Upper lobe of left lung (tissue), 6 donors: ENCODE measurements at regions not wholly inside any gene's neighbourhood (a gene's known extent, or its start where the extent isn't known, plus 50 kb on each side); places are given as distances from the start of the nearest gene placed in this dataset.

Experiments
- ATAC-seq, 2 donors: fragments of 200-7000 bp; cut with Tn5 transposase; one replicate each; pipeline ENCODE4 v1.9.1; 2022; ENCODE audit warnings: mild to moderate bottlenecking in 2 of 2, moderate library complexity in 2 of 2; ENCODE audit not compliant: low FRiP score in 2 of 2
- DNase-seq, 2 donors: peaks; one replicate each; pipeline ENCODE4 v3.0.0-alpha.2; 2019 to 2020
- H3K27ac ChIP-seq, 4 donors: fragments of 200-600 bp; sonication (generic); one replicate each; pipeline ENCODE4 v1.5.1; 2016 to 2019
- H3K27me3 ChIP-seq, 4 donors: fragments of 200-600 bp; sonication (generic); one replicate each; pipeline ENCODE4 v1.5.1; 2017 to 2019
- H3K36me3 ChIP-seq, 4 donors: fragments of 200-600 bp; sonication (generic); one replicate each; pipeline ENCODE4 v1.5.1; 2016 to 2019
- H3K4me1 ChIP-seq, 4 donors: fragments of 200-600 bp; sonication (generic); one replicate each; pipeline ENCODE4 v1.5.1; 2018 to 2019
- H3K4me3 ChIP-seq, 4 donors: fragments of 200-600 bp; sonication (generic); one replicate each; pipeline ENCODE4 v1.5.1; 2017 to 2019; ENCODE audit warnings: mild to moderate bottlenecking in 2 of 4, moderate library complexity in 1 of 4
- H3K9me3 ChIP-seq, 4 donors: fragments of 200-600 bp; sonication (generic); one replicate each; pipeline ENCODE4 v1.5.1; 2018 to 2019
- EP300 ChIP-seq, 4 donors: sonication (generic); formaldehyde crosslinking; IDR thresholded peaks; one replicate each; pipeline ENCODE4 v1.5.1; 2017; ENCODE audit warnings: antibody characterized with exemption in 4 of 4, control low read depth in 2 of 4
- POLR2A ChIP-seq, 4 donors: fragments of 450-650 bp; IDR thresholded peaks; one replicate each; pipeline ENCODE4 v1.5.1; 2016 to 2017; ENCODE audit warnings: antibody characterized with exemption in 4 of 4, mild to moderate bottlenecking in 2 of 4
- POLR2AphosphoS5 ChIP-seq, 2 donors: sonication (generic); formaldehyde crosslinking; IDR thresholded peaks; one replicate each; pipeline ENCODE4 v1.5.1; 2017; ENCODE audit warnings: antibody characterized with exemption in 2 of 2
- WGBS, 2 donors: methylation state at CpG; one replicate each; pipeline ENCODE4 v1.1.5; 2017 to 2018; 5-methylcytosine and 5-hydroxymethylcytosine counted together
- TF ChIP-seq, protein P1 (sequence below), 6 experiments: fragments of 450-650 bp in 4 of 6; fragments of 200-600 bp in 2 of 6; sonication (generic) in 2 of 6; IDR thresholded peaks; one replicate each; pipeline ENCODE4 v1.5.1; 2016 to 2019; ENCODE audit warnings: antibody characterized with exemption in 6 of 6
- donor health status: DM: no; HTN: no; CAD: no; lungs with moderate emphysema.
- donor health status: DM: no; HTN: yes; CAD: no; lungs with severe emphysema.

DNA sequence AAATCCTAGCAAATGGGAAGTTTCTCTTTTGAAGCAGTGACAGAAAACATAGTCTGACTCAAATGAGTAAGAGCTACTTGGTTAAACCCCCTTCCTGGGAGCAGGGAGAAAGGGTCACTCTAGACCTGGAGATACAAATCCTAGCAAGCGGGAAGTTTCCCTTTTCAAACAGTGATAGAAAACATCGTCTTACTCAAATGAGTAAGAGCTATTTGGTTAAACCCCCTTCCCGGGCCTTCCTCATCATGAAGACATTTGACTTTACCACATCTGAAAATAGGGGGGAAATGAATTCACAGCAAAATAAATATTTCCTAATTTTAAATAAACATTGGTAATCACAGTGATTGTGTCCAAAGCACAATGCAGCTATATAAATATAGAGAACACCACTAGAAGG, 79.2 kb downstream of the FOXB1 start:
- Histone ChIP-seq H3K36me3 (no peaks in the 10 kb centered on the region), H3K4me3 (no peak overlapping the region), H3K9me3 (no peaks in the 10 kb centered on the region), H3K4me1 (no peaks in the 10 kb centered on the region), H3K27ac (no peak overlapping the region), H3K27me3 (no peaks in the 10 kb centered on the region)
- ATAC-seq (no peak), DNase-seq (no peak)
- WGBS, 2 donors: 79 to 88% methylated on average over 3 of the region's 3 CpGs
- TF ChIP-seq POLR2A (IDR thresholded peaks at IDR 0.05) (no peak), POLR2AphosphoS5 (IDR thresholded peaks at IDR 0.05) (no peak), EP300 (IDR thresholded peaks at IDR 0.05) (no peak)
- TF ChIP-seq, protein P1, sequence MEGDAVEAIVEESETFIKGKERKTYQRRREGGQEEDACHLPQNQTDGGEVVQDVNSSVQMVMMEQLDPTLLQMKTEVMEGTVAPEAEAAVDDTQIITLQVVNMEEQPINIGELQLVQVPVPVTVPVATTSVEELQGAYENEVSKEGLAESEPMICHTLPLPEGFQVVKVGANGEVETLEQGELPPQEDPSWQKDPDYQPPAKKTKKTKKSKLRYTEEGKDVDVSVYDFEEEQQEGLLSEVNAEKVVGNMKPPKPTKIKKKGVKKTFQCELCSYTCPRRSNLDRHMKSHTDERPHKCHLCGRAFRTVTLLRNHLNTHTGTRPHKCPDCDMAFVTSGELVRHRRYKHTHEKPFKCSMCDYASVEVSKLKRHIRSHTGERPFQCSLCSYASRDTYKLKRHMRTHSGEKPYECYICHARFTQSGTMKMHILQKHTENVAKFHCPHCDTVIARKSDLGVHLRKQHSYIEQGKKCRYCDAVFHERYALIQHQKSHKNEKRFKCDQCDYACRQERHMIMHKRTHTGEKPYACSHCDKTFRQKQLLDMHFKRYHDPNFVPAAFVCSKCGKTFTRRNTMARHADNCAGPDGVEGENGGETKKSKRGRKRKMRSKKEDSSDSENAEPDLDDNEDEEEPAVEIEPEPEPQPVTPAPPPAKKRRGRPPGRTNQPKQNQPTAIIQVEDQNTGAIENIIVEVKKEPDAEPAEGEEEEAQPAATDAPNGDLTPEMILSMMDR (IDR thresholded peaks at IDR 0.05): no peak

GRCh38 chr15:60086681-60087429, 82.7 kb downstream of the FOXB1 start:
- no peak overlapping the region for H3K27ac ChIP-seq
- H3K36me3 ChIP-seq: no peaks in the 10 kb centered on the region
- no peak for DNase-seq
- H3K4me3 ChIP-seq: no peak overlapping the region
- peaks cover 0 to 10% (median 2%) of the 10 kb centered on the region in 4 donors for H3K4me1 ChIP-seq
- 66 to 81% methylated on average over 8 of the region's 8 CpGs for WGBS, 2 donors
- H3K9me3 ChIP-seq: no peaks in the 10 kb centered on the region
- ATAC-seq: no peak
- H3K27me3 ChIP-seq: no peaks in the 10 kb centered on the region
- TF ChIP-seq POLR2AphosphoS5 (IDR thresholded peaks at IDR 0.05) (no peak), EP300 (IDR thresholded peaks at IDR 0.05) (no peak)

- Histone ChIP-seq H3K9me3 (no peaks in the 10 kb centered on the region), H3K36me3 (no peaks in the 10 kb centered on the region), H3K27ac (no peak overlapping the region), H3K4me3 (no peak overlapping the region), H3K4me1 (peaks cover 0 to 10% (median 2%) of the 10 kb centered on the region in 4 donors), H3K27me3 (no peaks in the 10 kb centered on the region)
- TF ChIP-seq POLR2A (IDR thresholded peaks at IDR 0.05) (no peak), POLR2AphosphoS5 (IDR thresholded peaks at IDR 0.05) (no peak), EP300 (IDR thresholded peaks at IDR 0.05) (no peak)
- TF ChIP-seq, protein P1 (IDR thresholded peaks at IDR 0.05): no peak
- no peak for ATAC-seq
- no peak for DNase-seq
Measured at GRCh38 chr15:60087561-60087960, 83.5 kb downstream of the FOXB1 start.

GRCh38 chr15:60090747-60091146, 86.6 kb downstream of the FOXB1 start:
- 51 to 60% methylated on average over 3 of the region's 3 CpGs for WGBS, 2 donors
- H3K4me1 ChIP-seq: peaks cover 0 to 10% (median 2%) of the 10 kb centered on the region in 4 donors
- DNase-seq: no peak
- H3K27me3 ChIP-seq: no peaks in the 10 kb centered on the region
- TF ChIP-seq EP300 (IDR thresholded peaks at IDR 0.05) (no peak), POLR2AphosphoS5 (IDR thresholded peaks at IDR 0.05) (no peak), POLR2A (IDR thresholded peaks at IDR 0.05) (no peak)
- TF ChIP-seq, protein P1 (IDR thresholded peaks at IDR 0.05): no peak
- H3K4me3 ChIP-seq: no peak overlapping the region
- H3K36me3 ChIP-seq: no peaks in the 10 kb centered on the region
- no peak for ATAC-seq
- H3K27ac ChIP-seq: peak overlapping the region; percentile 16 to 70 (median 33)
- H3K9me3 ChIP-seq: no peaks in the 10 kb centered on the region

DNA sequence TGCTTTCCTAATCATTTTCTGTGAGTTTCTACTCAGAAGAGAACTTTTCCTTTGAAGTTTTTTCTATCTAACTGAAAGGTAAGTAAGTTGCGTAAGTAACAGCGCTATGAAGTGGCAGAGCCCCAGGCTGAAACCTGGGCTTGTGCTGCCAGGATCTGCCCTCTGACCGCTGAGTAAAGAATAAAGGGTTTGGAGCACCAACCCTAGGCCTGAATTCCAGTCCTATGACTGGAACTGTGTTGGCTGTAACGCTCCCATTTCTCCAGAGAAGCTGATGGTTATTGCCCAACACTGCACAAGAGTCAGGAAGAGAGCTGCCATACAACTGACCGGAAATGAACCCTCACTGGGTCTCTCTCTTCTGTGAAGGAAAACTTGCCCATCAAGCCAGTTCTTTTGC, 87.0 kb downstream of the FOXB1 start:
- Histone ChIP-seq H3K9me3 (no peaks in the 10 kb centered on the region), H3K4me3 (no peak overlapping the region), H3K27ac (peak overlapping the region in 3 of 4 donors; percentile 18 to 70 (median 48)), H3K27me3 (no peaks in the 10 kb centered on the region), H3K36me3 (no peaks in the 10 kb centered on the region), H3K4me1 (peaks cover 0 to 10% (median 2%) of the 10 kb centered on the region in 4 donors)
- ATAC-seq: peak; percentile 69 to 87
- peak in 1 of 4 donors; percentile 59 for TF ChIP-seq EP300 (IDR thresholded peaks at IDR 0.05)
- TF ChIP-seq POLR2AphosphoS5 (IDR thresholded peaks at IDR 0.05): peak; percentile 17 to 47
- TF ChIP-seq POLR2A (IDR thresholded peaks at IDR 0.05): no peak
- TF ChIP-seq, protein P1 (IDR thresholded peaks at IDR 0.05): no peak
- 52 to 59% methylated on average over 5 of the region's 5 CpGs for WGBS, 2 donors
- DNase-seq: peak in 1 of 2 donors; percentile 83
